ENCODE measurements at regions not wholly inside any gene's neighbourhood (a gene's known extent, or its start where the extent isn't known, plus 50 kb on each side); places are given as distances from the start of the nearest gene placed in this dataset.
"Not testable (repeated sequence)": the region's sequence is repeated elsewhere in the genome, so short reads cannot be mapped to it uniquely, and the experiment has no call there.

GRCh38 chr9:66152406-66152805 lies 415.5 kb downstream of the FOXD4L4 start:
- not testable (repeated sequence) for H3F3A ChIP-seq (ENCODE audit: insufficient read depth, low read length); H4K20me1 ChIP-seq (ENCODE audit: insufficient read depth, low read length); H3K27ac ChIP-seq (ENCODE audit: low read depth, low read length, poor library complexity, severe bottlenecking); H3K9ac ChIP-seq (ENCODE audit: low read length); H3K9me2 ChIP-seq (ENCODE audit: low read depth, low read length); H3K9me3 ChIP-seq (ENCODE audit: low read length); H3K4me3 ChIP-seq (ENCODE audit: low read depth, low read length, poor library complexity, severe bottlenecking); H3K27me3 ChIP-seq (ENCODE audit: insufficient read depth, low read length); H2AFZ ChIP-seq (ENCODE audit: low read length); H3K4me1 ChIP-seq (ENCODE audit: insufficient read depth, low read length, severe bottlenecking); H3K4me2 ChIP-seq (ENCODE audit: low read length); H3K36me3 ChIP-seq (ENCODE audit: insufficient read depth, low read length); H3K79me2 ChIP-seq (ENCODE audit: insufficient read depth, low read length)

GRCh38 chr9:66153021-66153725 lies 416.2 kb downstream of the FOXD4L4 start:
- H3F3A ChIP-seq (ENCODE audit: insufficient read depth, low read length); H3K36me3 ChIP-seq (ENCODE audit: insufficient read depth, low read length); H3K4me2 ChIP-seq (ENCODE audit: low read length); H3K9me2 ChIP-seq (ENCODE audit: low read depth, low read length); H3K9me3 ChIP-seq (ENCODE audit: low read length); H3K9ac ChIP-seq (ENCODE audit: low read length); H4K20me1 ChIP-seq (ENCODE audit: insufficient read depth, low read length); H3K4me1 ChIP-seq (ENCODE audit: insufficient read depth, low read length, severe bottlenecking); H3K27me3 ChIP-seq (ENCODE audit: insufficient read depth, low read length); H3K79me2 ChIP-seq (ENCODE audit: insufficient read depth, low read length); H2AFZ ChIP-seq (ENCODE audit: low read length); H3K27ac ChIP-seq (ENCODE audit: low read depth, low read length, poor library complexity, severe bottlenecking): not testable (repeated sequence)
- H3K4me3 ChIP-seq (ENCODE audit: low read depth, low read length, poor library complexity, severe bottlenecking): peak overlapping the region; percentile 25

GRCh38 chr9:66153971-66154691 lies 417.2 kb downstream of the FOXD4L4 start:
- H3K27ac ChIP-seq (ENCODE audit: low read depth, low read length, poor library complexity, severe bottlenecking); H4K20me1 ChIP-seq (ENCODE audit: insufficient read depth, low read length); H3K9ac ChIP-seq (ENCODE audit: low read length); H3K79me2 ChIP-seq (ENCODE audit: insufficient read depth, low read length); H3K4me3 ChIP-seq (ENCODE audit: low read depth, low read length, poor library complexity, severe bottlenecking); H3F3A ChIP-seq (ENCODE audit: insufficient read depth, low read length); H3K27me3 ChIP-seq (ENCODE audit: insufficient read depth, low read length); H3K4me1 ChIP-seq (ENCODE audit: insufficient read depth, low read length, severe bottlenecking); H3K9me2 ChIP-seq (ENCODE audit: low read depth, low read length); H3K4me2 ChIP-seq (ENCODE audit: low read length); H3K9me3 ChIP-seq (ENCODE audit: low read length); H3K36me3 ChIP-seq (ENCODE audit: insufficient read depth, low read length); H2AFZ ChIP-seq (ENCODE audit: low read length): not testable (repeated sequence)

- H3K79me2 ChIP-seq (ENCODE audit: insufficient read depth, low read length); H3K9me2 ChIP-seq (ENCODE audit: low read depth, low read length); H2AFZ ChIP-seq (ENCODE audit: low read length); H3K36me3 ChIP-seq (ENCODE audit: insufficient read depth, low read length); H4K20me1 ChIP-seq (ENCODE audit: insufficient read depth, low read length); H3K27ac ChIP-seq (ENCODE audit: low read depth, low read length, poor library complexity, severe bottlenecking); H3F3A ChIP-seq (ENCODE audit: insufficient read depth, low read length); H3K4me1 ChIP-seq (ENCODE audit: insufficient read depth, low read length, severe bottlenecking); H3K4me2 ChIP-seq (ENCODE audit: low read length); H3K27me3 ChIP-seq (ENCODE audit: insufficient read depth, low read length); H3K4me3 ChIP-seq (ENCODE audit: low read depth, low read length, poor library complexity, severe bottlenecking); H3K9ac ChIP-seq (ENCODE audit: low read length); H3K9me3 ChIP-seq (ENCODE audit: low read length): not testable (repeated sequence)
Measured at GRCh38 chr9:66182316-66182715, 445.4 kb downstream of the FOXD4L4 start.

- H4K20me1 ChIP-seq (ENCODE audit: insufficient read depth, low read length); H3K36me3 ChIP-seq (ENCODE audit: insufficient read depth, low read length); H3K4me3 ChIP-seq (ENCODE audit: low read depth, low read length, poor library complexity, severe bottlenecking); H3F3A ChIP-seq (ENCODE audit: insufficient read depth, low read length); H3K9me2 ChIP-seq (ENCODE audit: low read depth, low read length); H3K9ac ChIP-seq (ENCODE audit: low read length); H3K4me1 ChIP-seq (ENCODE audit: insufficient read depth, low read length, severe bottlenecking); H3K79me2 ChIP-seq (ENCODE audit: insufficient read depth, low read length); H3K27ac ChIP-seq (ENCODE audit: low read depth, low read length, poor library complexity, severe bottlenecking); H3K27me3 ChIP-seq (ENCODE audit: insufficient read depth, low read length); H3K4me2 ChIP-seq (ENCODE audit: low read length); H2AFZ ChIP-seq (ENCODE audit: low read length); H3K9me3 ChIP-seq (ENCODE audit: low read length): not testable (repeated sequence)
Measured at GRCh38 chr9:66183648-66184047, 446.7 kb downstream of the FOXD4L4 start.

GRCh38 chr9:66197199-66197598 lies 460.3 kb downstream of the FOXD4L4 start:
- not testable (repeated sequence) for H3K4me3 ChIP-seq (ENCODE audit: low read depth, low read length, poor library complexity, severe bottlenecking); H4K20me1 ChIP-seq (ENCODE audit: insufficient read depth, low read length); H3F3A ChIP-seq (ENCODE audit: insufficient read depth, low read length); H3K9me2 ChIP-seq (ENCODE audit: low read depth, low read length); H3K36me3 ChIP-seq (ENCODE audit: insufficient read depth, low read length); H3K4me1 ChIP-seq (ENCODE audit: insufficient read depth, low read length, severe bottlenecking); H3K27ac ChIP-seq (ENCODE audit: low read depth, low read length, poor library complexity, severe bottlenecking); H3K79me2 ChIP-seq (ENCODE audit: insufficient read depth, low read length); H3K9ac ChIP-seq (ENCODE audit: low read length); H2AFZ ChIP-seq (ENCODE audit: low read length); H3K9me3 ChIP-seq (ENCODE audit: low read length); H3K4me2 ChIP-seq (ENCODE audit: low read length); H3K27me3 ChIP-seq (ENCODE audit: insufficient read depth, low read length)

GRCh38 chr9:66198421-66198820 lies 461.5 kb downstream of the FOXD4L4 start:
- H3K9me3 ChIP-seq (ENCODE audit: low read length); H3K4me1 ChIP-seq (ENCODE audit: insufficient read depth, low read length, severe bottlenecking); H3K27me3 ChIP-seq (ENCODE audit: insufficient read depth, low read length); H3F3A ChIP-seq (ENCODE audit: insufficient read depth, low read length); H2AFZ ChIP-seq (ENCODE audit: low read length); H4K20me1 ChIP-seq (ENCODE audit: insufficient read depth, low read length); H3K4me3 ChIP-seq (ENCODE audit: low read depth, low read length, poor library complexity, severe bottlenecking); H3K9ac ChIP-seq (ENCODE audit: low read length); H3K79me2 ChIP-seq (ENCODE audit: insufficient read depth, low read length); H3K36me3 ChIP-seq (ENCODE audit: insufficient read depth, low read length); H3K9me2 ChIP-seq (ENCODE audit: low read depth, low read length); H3K27ac ChIP-seq (ENCODE audit: low read depth, low read length, poor library complexity, severe bottlenecking); H3K4me2 ChIP-seq (ENCODE audit: low read length): not testable (repeated sequence)
